GM12878 (cell line): ENCODE measurements at regions not wholly inside any gene's neighbourhood (a gene's known extent, or its start where the extent isn't known, plus 50 kb on each side); places are given as distances from the start of the nearest gene placed in this dataset.

Source experiments
- ATAC-seq: fragments of 200-7000 bp; cut with Tn5 transposase; 3 replicates; pipeline ENCODE4 v1.9.1; 2020; ENCODE audit warnings: mild to moderate bottlenecking, moderate library complexity
- BruUV-seq: library from RNA; stranded (reverse); fragments of 400-500 nt; replicated peaks from 2 replicates; lab custom pipeline; 2021; lab: Mats Ljungman, UMichigan
- CTCF ChIA-PET: fragments of 300-600 bp; sonication (Branson Sonifier 250); formaldehyde crosslinking; extraction: SDS; loops from one replicate; lab custom pipeline; 2021; ENCODE audit warnings: inconsistent platforms; lab: Yijun Ruan, JAX
- POLR2A ChIA-PET: fragments of 350-600 bp; formaldehyde crosslinking; extraction: SDS; loops from one replicate; lab custom pipeline; 2021; ENCODE audit warnings: inconsistent platforms; lab: Charles Lee
- RAD21 ChIA-PET: fragments of 300-600 bp; sonication (Branson Sonifier 250); formaldehyde crosslinking; loops from one replicate; lab custom pipeline; 2023; ENCODE audit warnings: antibody characterized with exemption; ENCODE audit not compliant: unreplicated experiment; lab: Charles Lee
- SMC1A ChIA-PET: fragments of 300-600 bp; sonication (Branson Sonifier 250); formaldehyde crosslinking; loops from one replicate; lab custom pipeline; 2023; ENCODE audit not compliant: unreplicated experiment, uncharacterized antibody; lab: Charles Lee
- DNase-seq: peaks from one replicate; pipeline ENCODE4 v3.0.0-alpha.2; 2011; ENCODE audit warnings: low read depth, low spot score
- FAIRE-seq: peaks from 3 replicates; lab custom pipeline; 2011; peaks lifted over from hg19 to GRCh38; lab: Jason Lieb, UNC
- H2AFZ ChIP-seq: 2 replicates; pipeline ENCODE4 v1.6.0; 2011; ENCODE audit warnings: low read depth, low read length, control low read depth; ENCODE audit not compliant: control insufficient read depth
- H3K27ac ChIP-seq: 2 replicates; pipeline ENCODE4 v1.5.1; 2011; ENCODE audit warnings: control low read depth; ENCODE audit not compliant: control insufficient read depth, insufficient read depth
- H3K27me3 ChIP-seq, 2 experiments: replicated peaks in 1 of 2; 2 replicates each; pipeline versions ENCODE4 v1.6.0 to v1.6.1; 2011; ENCODE audit warnings: low read length in 1 of 2; ENCODE audit not compliant: control insufficient read depth in 2 of 2, insufficient read depth in 2 of 2
- H3K36me3 ChIP-seq, 2 experiments: 2 replicates each; pipeline ENCODE4 v1.5.1; 2011; ENCODE audit warnings: low read length in 1 of 2; ENCODE audit not compliant: control insufficient read depth in 2 of 2, insufficient read depth in 2 of 2
- H3K4me1 ChIP-seq: 2 replicates; pipeline ENCODE4 v1.6.1; 2011; ENCODE audit warnings: mild to moderate bottlenecking, low read length, moderate library complexity, mixed read lengths; ENCODE audit not compliant: control insufficient read depth, insufficient read depth
- H3K4me2 ChIP-seq: 2 replicates; pipeline ENCODE4 v1.6.0; 2011; ENCODE audit warnings: control low read depth; ENCODE audit not compliant: control insufficient read depth, insufficient read depth
- H3K4me3 ChIP-seq: fragments of 200-600 bp; sonication (generic); 2 replicates; pipeline ENCODE4 v1.5.1; 2016
- H3K79me2 ChIP-seq: 2 replicates; pipeline ENCODE4 v1.6.0; 2011; ENCODE audit warnings: low read length; ENCODE audit not compliant: control insufficient read depth, insufficient read depth
- H3K9ac ChIP-seq: 2 replicates; pipeline ENCODE4 v1.8.0; 2011; ENCODE audit warnings: low read length, control low read depth, mixed read lengths; ENCODE audit not compliant: control insufficient read depth, insufficient read depth
- H3K9me3 ChIP-seq: replicated peaks from 3 replicates; pipeline ENCODE4 v1.5.1; 2011; ENCODE audit warnings: mild to moderate bottlenecking, low read length; ENCODE audit not compliant: control insufficient read depth, insufficient read depth
- H4K20me1 ChIP-seq: 2 replicates; pipeline ENCODE4 v1.6.0; 2011; ENCODE audit not compliant: control insufficient read depth, insufficient read depth
- BHLHE40 ChIP-seq, 2 experiments: fragments of 450-650 bp in 1 of 2; IDR thresholded peaks; 2 replicates each; pipeline ENCODE4 v1.6.1; 2011 to 2017; ENCODE audit warnings: low read depth in 2 of 2, borderline replicate concordance in 1 of 2, improper control_type of control experiment in 1 of 2, low read length in 1 of 2, mild to moderate bottlenecking in 1 of 2
- KAT2A ChIP-seq: conservative IDR thresholded peaks from 2 replicates; pipeline ENCODE4 v1.6.1; 2011; ENCODE audit warnings: low read depth, low read length; ENCODE audit not compliant: control insufficient read depth
- NRF1 ChIP-seq: conservative IDR thresholded peaks from 2 replicates; pipeline ENCODE4 v1.6.1; 2011; ENCODE audit warnings: mild to moderate bottlenecking, low read depth, low read length, improper control_type of control experiment
- SMC3 ChIP-seq: IDR thresholded peaks from 2 replicates; pipeline ENCODE4 v1.6.1; 2011; ENCODE audit warnings: low read length, improper control_type of control experiment, borderline replicate concordance
- YY1 ChIP-seq: IDR thresholded peaks from 2 replicates; pipeline ENCODE4 v1.6.1; 2011; ENCODE audit warnings: low read depth, mild to moderate bottlenecking, low read length
- WGBS: methylation state at CpG from one replicate; pipeline ENCODE4 v1.1.6; 2016; ENCODE audit warnings: low lambda C conversion rate; ENCODE audit not compliant: insufficient replicate concordance, insufficient coverage; ENCODE audit errors: missing lambda C conversion rate; 5-methylcytosine and 5-hydroxymethylcytosine counted together
- in situ Hi-C: fragments of 300-500 bp; cut with MboI; formaldehyde crosslinking; loops from 9 replicates; pipeline ENCODE4 v1.14.3; 2018; ENCODE audit warnings: mixed read lengths
- intact Hi-C: fragments of 100-400 bp; cut with micrococcal nuclease; formaldehyde crosslinking; loops from one replicate; pipeline ENCODE4 v1.14.2; 2022; ENCODE audit not compliant: unreplicated experiment
- TF ChIP-seq, protein P1 (sequence below): fragments of 450-650 bp; IDR thresholded peaks from 2 replicates; pipeline ENCODE4 v1.6.1; 2017; ENCODE audit warnings: borderline replicate concordance
- TF ChIP-seq, protein P2 (sequence below): IDR thresholded peaks from 2 replicates; pipeline ENCODE4 v1.6.1; 2011; ENCODE audit warnings: borderline replicate concordance, low read depth, mild to moderate bottlenecking, moderate library complexity, low read length; ENCODE audit not compliant: insufficient read depth, poor library complexity, severe bottlenecking

DNA sequence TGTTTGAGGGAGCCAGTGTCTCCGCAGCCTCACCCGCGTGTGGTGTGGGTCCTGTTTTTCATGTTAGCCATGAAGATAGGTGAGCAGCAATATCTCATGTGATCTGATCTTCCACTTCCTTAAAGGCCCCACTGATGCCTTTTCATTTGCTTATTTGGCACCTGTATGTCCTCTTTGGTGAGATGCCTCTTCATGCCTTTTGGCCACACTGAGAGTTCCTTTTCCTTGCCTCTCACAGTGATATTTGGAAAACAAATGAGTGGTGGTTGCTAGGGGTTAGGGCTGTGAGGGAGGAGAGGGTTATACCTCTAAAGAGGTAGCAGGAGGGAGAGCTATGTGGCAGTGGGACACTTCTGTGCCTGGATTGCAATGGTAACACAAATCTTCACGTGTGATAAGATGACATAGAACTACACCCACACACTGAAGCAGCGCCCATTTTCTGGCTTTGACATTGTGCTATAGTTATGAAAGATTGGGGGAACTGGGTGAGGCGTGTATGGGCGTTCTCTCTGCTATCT, 90.4 kb upstream of the TNS3 start:
- BruUV-seq = no TSS peak
- TF ChIP-seq BHLHE40 (IDR thresholded peaks at IDR 0.05; ENCODE audit: borderline replicate concordance in 1 of 2, low read depth in 2 of 2, low read length in 1 of 2) = no peak
- no peak for TF ChIP-seq NRF1
- TF ChIP-seq, protein P1, sequence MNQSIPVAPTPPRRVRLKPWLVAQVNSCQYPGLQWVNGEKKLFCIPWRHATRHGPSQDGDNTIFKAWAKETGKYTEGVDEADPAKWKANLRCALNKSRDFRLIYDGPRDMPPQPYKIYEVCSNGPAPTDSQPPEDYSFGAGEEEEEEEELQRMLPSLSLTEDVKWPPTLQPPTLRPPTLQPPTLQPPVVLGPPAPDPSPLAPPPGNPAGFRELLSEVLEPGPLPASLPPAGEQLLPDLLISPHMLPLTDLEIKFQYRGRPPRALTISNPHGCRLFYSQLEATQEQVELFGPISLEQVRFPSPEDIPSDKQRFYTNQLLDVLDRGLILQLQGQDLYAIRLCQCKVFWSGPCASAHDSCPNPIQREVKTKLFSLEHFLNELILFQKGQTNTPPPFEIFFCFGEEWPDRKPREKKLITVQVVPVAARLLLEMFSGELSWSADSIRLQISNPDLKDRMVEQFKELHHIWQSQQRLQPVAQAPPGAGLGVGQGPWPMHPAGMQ = no peak
- TF ChIP-seq, protein P2, sequence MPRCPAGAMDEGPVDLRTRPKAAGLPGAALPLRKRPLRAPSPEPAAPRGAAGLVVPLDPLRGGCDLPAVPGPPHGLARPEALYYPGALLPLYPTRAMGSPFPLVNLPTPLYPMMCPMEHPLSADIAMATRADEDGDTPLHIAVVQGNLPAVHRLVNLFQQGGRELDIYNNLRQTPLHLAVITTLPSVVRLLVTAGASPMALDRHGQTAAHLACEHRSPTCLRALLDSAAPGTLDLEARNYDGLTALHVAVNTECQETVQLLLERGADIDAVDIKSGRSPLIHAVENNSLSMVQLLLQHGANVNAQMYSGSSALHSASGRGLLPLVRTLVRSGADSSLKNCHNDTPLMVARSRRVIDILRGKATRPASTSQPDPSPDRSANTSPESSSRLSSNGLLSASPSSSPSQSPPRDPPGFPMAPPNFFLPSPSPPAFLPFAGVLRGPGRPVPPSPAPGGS = no peak
- TF ChIP-seq KAT2A = no peak
- no peak for TF ChIP-seq YY1
- TF ChIP-seq SMC3 = no peak
- TF ChIP-seq, all 136 proteins: peak for 0
- H3K36me3 ChIP-seq = no peaks in the 10 kb centered on the region
- RAD21 ChIA-PET = no interaction called here
- peak overlapping the region; percentile 30; the same call in 1 of the 2 replicates for H3K4me2 ChIP-seq
- SMC1A ChIA-PET = no interaction called here
- H3K27ac ChIP-seq = peak overlapping the region; percentile 29
- H3K79me2 ChIP-seq = no peaks in the 10 kb centered on the region
- POLR2A ChIA-PET = interaction anchor here (0.6 kb wide), 1 partner anchor 412 kb away, joined by 4 read pairs; no protein-coding TSS in a partner anchor
- intact Hi-C loops = no loop called here
- CTCF ChIA-PET = interaction anchor here (0.8 kb wide), 1 partner anchor 265 kb away, joined by 4 read pairs; no protein-coding TSS in a partner anchor
- H3K4me3 ChIP-seq = no peak overlapping the region
- in situ Hi-C loops = no loop called here
- no peak for ATAC-seq
- peak overlapping the region; percentile 87 for H2AFZ ChIP-seq
- peaks cover 36% of the 10 kb centered on the region for H3K4me1 ChIP-seq
- H4K20me1 ChIP-seq = no peaks in the 10 kb centered on the region
- 26% methylated on average over 7 of the region's 7 CpGs for WGBS
- no peak overlapping the region for H3K9ac ChIP-seq
- no peak for FAIRE-seq
- H3K27me3 ChIP-seq = no peaks in the 10 kb centered on the region
- no peaks in the 10 kb centered on the region for H3K9me3 ChIP-seq
- DNase-seq = no peak
